AG09319 (cell line): ENCODE measurements at regions not wholly inside any gene's neighbourhood (a gene's known extent, or its start where the extent isn't known, plus 50 kb on each side); places are given as distances from the start of the nearest gene placed in this dataset.
"Not testable (repeated sequence)": the region's sequence is repeated elsewhere in the genome, so short reads cannot be mapped to it uniquely, and the experiment has no call there.

Experiments
- DNase-seq: peaks from one replicate; pipeline ENCODE4 v3.0.0-alpha.2; 2010; ENCODE audit warnings: low read depth; ENCODE audit errors: extremely low read depth
- CTCF ChIP-seq: IDR thresholded peaks from 2 replicates; pipeline ENCODE4 v1.5.1; 2011; ENCODE audit warnings: low read depth, mild to moderate bottlenecking, inconsistent platforms, low read length, moderate library complexity

GRCh38 chr1:143660354-143660941, 311.3 kb downstream of the FAM72C start:
- DNase-seq, result no peak
- TF ChIP-seq CTCF, result no peak

- TF ChIP-seq CTCF, result no peak
- DNase-seq, result no peak
These were observed 318.4 kb downstream of the FAM72C start for GRCh38 chr1:143653429-143653802.

- TF ChIP-seq CTCF, result no peak
- no peak for DNase-seq
These were observed 318.9 kb downstream of the FAM72C start for GRCh38 chr1:143652744-143653428.

- no peak for TF ChIP-seq CTCF
- no peak for DNase-seq
These were observed 319.6 kb downstream of the FAM72C start for GRCh38 chr1:143652187-143652586.

GRCh38 chr1:143651350-143651992, 320.3 kb downstream of the FAM72C start:
- no peak for DNase-seq
- no peak for TF ChIP-seq CTCF

- not testable (repeated sequence) for DNase-seq
These were observed 327.8 kb downstream of the FAM72C start for GRCh38 chr1:143644035-143644434.

- DNase-seq, result no peak
- no peak for TF ChIP-seq CTCF
These were observed 328.5 kb downstream of the FAM72C start for GRCh38 chr1:143643148-143643885.
